Uterus (tissue), 3 donors: ENCODE measurements at regions not wholly inside any gene's neighbourhood (a gene's known extent, or its start where the extent isn't known, plus 50 kb on each side); places are given as distances from the start of the nearest gene placed in this dataset.

Experiments used
- DNase-seq, 2 donors: peaks; one replicate each; pipeline ENCODE4 v3.0.0-alpha.2; 2019 to 2020
- H3K27ac ChIP-seq, 2 donors: fragments of 200-600 bp; sonication (generic); 1 replicate in 1 of 2; 2 replicates in 1 of 2; pipeline ENCODE4 v1.5.1; 2016 to 2018
- H3K27me3 ChIP-seq, 2 donors: fragments of 200-600 bp; sonication (generic); one replicate each; pipeline ENCODE4 v1.5.1; 2018 to 2019; ENCODE audit warnings: control low read depth in 1 of 2
- H3K36me3 ChIP-seq, 2 donors: fragments of 200-600 bp; sonication (generic); one replicate each; pipeline ENCODE4 v1.5.1; 2019; ENCODE audit warnings: control low read depth in 1 of 2
- H3K4me1 ChIP-seq, 2 donors: fragments of 200-600 bp; sonication (generic); one replicate each; pipeline ENCODE4 v1.5.1; 2018 to 2019; ENCODE audit warnings: control low read depth in 1 of 2
- H3K4me3 ChIP-seq, 2 donors: fragments of 200-600 bp; sonication (generic); 1 replicate in 1 of 2; 2 replicates in 1 of 2; pipeline ENCODE4 v1.5.1; 2018 to 2019; ENCODE audit warnings: mild to moderate bottlenecking in 1 of 2
- H3K9me3 ChIP-seq, 2 donors: fragments of 200-600 bp; sonication (generic); one replicate each; pipeline ENCODE4 v1.5.1; 2019; ENCODE audit warnings: control low read depth in 1 of 2
- POLR2A ChIP-seq, 2 donors: fragments of 450-650 bp; IDR thresholded peaks; one replicate each; pipeline ENCODE4 v1.6.1; 2016; ENCODE audit warnings: antibody characterized with exemption in 2 of 2, mild to moderate bottlenecking in 1 of 2, moderate library complexity in 1 of 2
- intact Hi-C: fragments of 100-400 bp; cut with DNase I; formaldehyde crosslinking; loops from one replicate; pipeline ENCODE4 v1.15.1; 2023; ENCODE audit warnings: low total_unique reads
- TF ChIP-seq, protein P1 (sequence below), 4 experiments: fragments of 200-600 bp in 2 of 4; fragments of 450-650 bp in 2 of 4; sonication (generic) in 2 of 4; IDR thresholded peaks; one replicate each; pipeline ENCODE4 v1.5.1; 2016 to 2019; ENCODE audit warnings: antibody characterized with exemption in 4 of 4, mild to moderate bottlenecking in 2 of 4, moderate library complexity in 1 of 4
- donor health status: DM: yes; HTN: yes; CAD: no.

- intact Hi-C loops = no loop called here
- TF ChIP-seq, protein P1, sequence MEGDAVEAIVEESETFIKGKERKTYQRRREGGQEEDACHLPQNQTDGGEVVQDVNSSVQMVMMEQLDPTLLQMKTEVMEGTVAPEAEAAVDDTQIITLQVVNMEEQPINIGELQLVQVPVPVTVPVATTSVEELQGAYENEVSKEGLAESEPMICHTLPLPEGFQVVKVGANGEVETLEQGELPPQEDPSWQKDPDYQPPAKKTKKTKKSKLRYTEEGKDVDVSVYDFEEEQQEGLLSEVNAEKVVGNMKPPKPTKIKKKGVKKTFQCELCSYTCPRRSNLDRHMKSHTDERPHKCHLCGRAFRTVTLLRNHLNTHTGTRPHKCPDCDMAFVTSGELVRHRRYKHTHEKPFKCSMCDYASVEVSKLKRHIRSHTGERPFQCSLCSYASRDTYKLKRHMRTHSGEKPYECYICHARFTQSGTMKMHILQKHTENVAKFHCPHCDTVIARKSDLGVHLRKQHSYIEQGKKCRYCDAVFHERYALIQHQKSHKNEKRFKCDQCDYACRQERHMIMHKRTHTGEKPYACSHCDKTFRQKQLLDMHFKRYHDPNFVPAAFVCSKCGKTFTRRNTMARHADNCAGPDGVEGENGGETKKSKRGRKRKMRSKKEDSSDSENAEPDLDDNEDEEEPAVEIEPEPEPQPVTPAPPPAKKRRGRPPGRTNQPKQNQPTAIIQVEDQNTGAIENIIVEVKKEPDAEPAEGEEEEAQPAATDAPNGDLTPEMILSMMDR (IDR thresholded peaks at IDR 0.05) = no peak
- TF ChIP-seq POLR2A (IDR thresholded peaks at IDR 0.05) = no peak
- Histone ChIP-seq H3K27ac (no peak overlapping the region), H3K9me3 (no peaks in the 10 kb centered on the region), H3K4me3 (no peak overlapping the region), H3K27me3 (no peaks in the 10 kb centered on the region), H3K4me1 (no peaks in the 10 kb centered on the region), H3K36me3 (no peaks in the 10 kb centered on the region)
- DNase-seq = no peak
These were observed 497.3 kb downstream of the KLF5 start for GRCh38 chr13:73556128-73556527.

- Histone ChIP-seq H3K4me3 (no peak overlapping the region), H3K27ac (no peak overlapping the region), H3K9me3 (no peaks in the 10 kb centered on the region), H3K27me3 (no peaks in the 10 kb centered on the region), H3K36me3 (no peaks in the 10 kb centered on the region), H3K4me1 (no peaks in the 10 kb centered on the region)
- no peak for TF ChIP-seq POLR2A (IDR thresholded peaks at IDR 0.05)
- TF ChIP-seq, protein P1 (IDR thresholded peaks at IDR 0.05) = no peak
- intact Hi-C loops = no loop called here
- DNase-seq = no peak
These were observed 492.9 kb downstream of the KLF5 start for GRCh38 chr13:73551736-73552135.

DNA sequence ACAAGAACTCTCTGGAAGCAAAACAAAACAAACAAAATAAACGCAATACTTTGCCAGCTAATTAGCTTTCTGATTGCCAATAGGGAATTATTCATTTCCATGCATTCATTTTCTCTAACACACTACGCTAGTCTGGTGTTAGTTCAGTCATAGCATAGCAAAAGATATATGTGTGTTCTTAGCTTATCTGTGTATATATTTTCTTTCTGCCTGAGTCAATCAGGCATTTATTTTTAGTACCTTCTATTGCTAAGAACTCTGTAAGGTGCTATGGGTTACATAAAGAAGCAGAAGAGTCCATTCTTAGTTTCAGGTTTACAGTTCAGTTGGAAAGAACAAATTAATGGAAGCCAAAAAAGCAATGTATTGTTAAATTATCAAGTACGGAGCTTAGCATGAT is 490.9 kb downstream of the KLF5 start:
- H3K27me3 ChIP-seq = no peaks in the 10 kb centered on the region
- intact Hi-C loops = no loop called here
- TF ChIP-seq, protein P1 (IDR thresholded peaks at IDR 0.05) = no peak
- TF ChIP-seq POLR2A (IDR thresholded peaks at IDR 0.05) = no peak
- no peak overlapping the region for H3K27ac ChIP-seq
- H3K36me3 ChIP-seq = no peaks in the 10 kb centered on the region
- no peaks in the 10 kb centered on the region for H3K9me3 ChIP-seq
- DNase-seq = no peak
- H3K4me3 ChIP-seq = no peak overlapping the region
- no peaks in the 10 kb centered on the region for H3K4me1 ChIP-seq

DNA sequence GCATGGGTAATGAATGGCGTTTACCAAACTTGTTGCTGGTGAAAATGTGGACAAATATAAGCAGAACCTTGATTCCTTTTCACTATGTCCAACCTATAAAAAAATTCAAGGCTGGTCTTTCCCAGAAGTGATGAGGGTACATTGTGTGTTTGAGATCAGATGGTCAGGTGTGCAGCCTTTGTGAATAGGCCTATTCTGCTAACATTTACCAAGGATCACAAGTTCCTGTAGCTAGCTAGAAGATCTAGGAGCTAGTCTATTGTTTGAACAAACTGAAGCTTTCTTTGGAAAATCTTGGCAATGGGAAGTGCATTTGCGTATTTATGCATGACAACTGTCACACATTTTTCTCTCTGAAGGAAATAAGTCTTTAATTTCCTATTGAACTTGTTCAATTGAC is 489.6 kb downstream of the KLF5 start:
- Histone ChIP-seq H3K4me3 (no peak overlapping the region), H3K9me3 (no peaks in the 10 kb centered on the region), H3K27me3 (no peaks in the 10 kb centered on the region), H3K4me1 (no peaks in the 10 kb centered on the region), H3K27ac (no peak overlapping the region), H3K36me3 (no peaks in the 10 kb centered on the region)
- TF ChIP-seq, protein P1 (IDR thresholded peaks at IDR 0.05) = no peak
- TF ChIP-seq POLR2A (IDR thresholded peaks at IDR 0.05) = no peak
- no peak for DNase-seq
- intact Hi-C loops = no loop called here

DNA sequence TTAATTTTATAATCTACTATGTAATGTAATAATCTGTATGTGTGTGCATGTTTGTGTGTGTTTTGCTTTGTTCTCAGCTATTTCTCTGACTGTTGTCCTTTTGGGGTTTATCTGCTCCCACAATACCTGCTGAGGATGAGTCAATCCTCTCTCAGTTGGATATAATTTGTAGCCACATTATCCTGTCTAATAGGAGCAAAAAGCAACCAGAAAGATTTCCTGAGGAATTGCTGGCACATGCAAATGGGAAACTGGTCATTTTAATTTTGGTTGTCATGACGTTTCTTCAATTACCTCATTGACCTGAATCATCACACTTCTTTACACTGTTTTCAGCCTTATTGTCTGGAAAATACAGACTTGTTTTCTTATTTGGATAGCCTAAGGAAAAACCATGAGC is 488.4 kb downstream of the KLF5 start:
- Histone ChIP-seq H3K4me3 (no peak overlapping the region), H3K27ac (no peak overlapping the region), H3K4me1 (no peaks in the 10 kb centered on the region), H3K36me3 (no peaks in the 10 kb centered on the region), H3K9me3 (no peaks in the 10 kb centered on the region), H3K27me3 (no peaks in the 10 kb centered on the region)
- intact Hi-C loops = no loop called here
- DNase-seq = no peak
- TF ChIP-seq POLR2A (IDR thresholded peaks at IDR 0.05) = no peak
- TF ChIP-seq, protein P1 (IDR thresholded peaks at IDR 0.05) = no peak
